ENCODE measurements at regions not wholly inside any gene's neighbourhood (a gene's known extent, or its start where the extent isn't known, plus 50 kb on each side); places are given as distances from the start of the nearest gene placed in this dataset.

GRCh38 chr1:232303222-232303620 lies 326.7 kb downstream of the SIPA1L2 start:
- no peak for DNase-seq

DNA sequence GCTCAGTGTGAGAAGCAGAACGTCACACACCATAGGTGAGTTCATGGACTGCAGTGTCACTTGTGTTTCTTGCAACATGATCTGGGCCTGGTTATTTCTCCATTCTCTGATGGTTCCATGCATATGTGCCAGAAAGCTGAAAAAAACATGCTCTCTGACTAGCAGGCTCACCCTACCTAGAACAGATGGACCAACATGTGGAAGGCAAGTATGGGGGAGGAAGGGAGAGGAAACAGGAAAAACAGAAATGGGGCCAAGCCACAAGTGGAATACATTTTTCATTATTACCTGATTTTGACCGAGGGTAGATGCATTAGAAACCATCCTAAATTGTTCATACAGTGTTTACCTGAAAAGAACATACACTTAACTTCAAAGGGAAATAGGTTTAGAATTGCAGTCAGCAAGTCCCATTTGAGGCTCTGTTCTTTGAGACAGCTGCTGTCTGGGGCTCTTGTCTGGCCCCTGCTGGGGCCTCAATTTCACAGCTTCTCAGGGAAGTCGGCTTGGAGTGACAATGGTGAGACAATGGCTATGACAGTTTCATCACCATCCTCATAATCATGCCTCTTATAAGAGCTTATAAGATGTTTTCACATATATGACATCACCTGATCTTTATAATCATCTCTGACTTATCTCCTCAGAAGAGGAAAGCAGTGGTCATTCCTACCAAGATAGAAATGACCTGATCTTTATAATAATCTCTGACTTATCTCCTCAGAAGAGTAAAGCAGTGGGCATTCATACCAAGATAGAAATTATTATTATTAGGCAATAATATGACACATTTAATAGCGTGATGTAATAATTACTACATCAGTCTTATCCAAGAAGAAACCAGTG lies 327.3 kb downstream of the SIPA1L2 start:
- DNase-seq, result no peak

DNA sequence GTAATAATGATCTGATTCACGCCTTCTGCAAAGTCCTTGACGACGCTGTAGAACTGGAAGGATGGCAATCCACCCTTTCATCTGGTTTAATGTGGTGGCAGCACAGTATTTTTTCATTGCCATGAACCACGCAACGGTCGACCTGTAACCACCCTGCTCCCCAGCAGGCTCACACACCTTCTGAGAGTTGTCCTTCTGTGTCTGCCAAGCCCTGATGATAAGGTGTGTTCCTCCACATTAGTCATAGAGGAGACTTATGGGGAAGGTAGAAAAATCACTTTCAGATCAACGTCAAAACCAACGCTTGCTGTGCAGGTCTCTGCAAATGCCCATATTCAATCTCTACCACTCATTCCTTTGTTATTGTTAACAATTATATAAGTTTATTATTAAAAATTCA lies 328.7 kb downstream of the SIPA1L2 start:
- DNase-seq, result no peak

DNA sequence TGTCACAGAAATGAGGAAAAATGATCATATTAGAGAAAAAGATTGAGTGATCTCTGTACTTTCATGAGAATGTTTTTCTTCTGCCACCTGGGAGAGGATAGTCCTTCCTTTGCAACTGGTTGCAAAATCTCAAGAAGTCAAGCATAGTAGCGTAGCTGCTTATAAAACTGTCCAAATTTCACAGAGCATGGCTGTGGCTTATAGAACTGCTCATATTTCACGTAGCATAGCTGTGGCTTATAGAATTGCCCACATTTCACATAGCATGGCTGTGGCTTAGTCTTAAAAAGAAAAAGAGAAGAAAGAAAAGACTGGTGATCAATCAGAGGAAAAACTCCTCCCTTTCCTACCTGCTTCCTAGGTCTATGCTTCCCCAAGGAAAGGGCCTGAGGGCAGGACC lies 329.5 kb downstream of the SIPA1L2 start:
- DNase-seq, result no peak

- DNase-seq, result no peak
Measured at GRCh38 chr1:232296461-232296860, 333.5 kb downstream of the SIPA1L2 start.

DNA sequence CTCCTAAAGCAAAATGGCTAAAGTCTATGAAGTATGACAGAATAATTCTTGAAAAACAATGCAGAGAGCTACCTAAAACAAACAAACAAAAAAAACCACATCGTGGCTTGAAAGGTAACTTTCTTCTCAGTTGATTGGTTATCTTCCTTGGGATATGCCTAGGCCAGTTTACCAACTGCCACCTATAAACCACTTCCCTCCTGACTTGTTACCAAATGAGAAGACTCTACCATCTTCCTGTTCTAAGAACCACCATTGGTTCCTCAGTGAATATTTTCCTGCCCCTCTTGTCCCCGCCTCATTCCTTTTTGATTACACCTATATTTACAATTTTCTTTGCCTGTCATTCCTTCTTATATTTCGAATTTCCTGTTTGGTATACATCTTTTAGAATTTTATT lies 336.6 kb downstream of the SIPA1L2 start:
- no peak for DNase-seq

GRCh38 chr1:232292818-232293217 lies 337.1 kb downstream of the SIPA1L2 start:
- DNase-seq, result no peak

- no peak for DNase-seq
Measured at GRCh38 chr1:232292239-232292638, 337.7 kb downstream of the SIPA1L2 start.

DNA sequence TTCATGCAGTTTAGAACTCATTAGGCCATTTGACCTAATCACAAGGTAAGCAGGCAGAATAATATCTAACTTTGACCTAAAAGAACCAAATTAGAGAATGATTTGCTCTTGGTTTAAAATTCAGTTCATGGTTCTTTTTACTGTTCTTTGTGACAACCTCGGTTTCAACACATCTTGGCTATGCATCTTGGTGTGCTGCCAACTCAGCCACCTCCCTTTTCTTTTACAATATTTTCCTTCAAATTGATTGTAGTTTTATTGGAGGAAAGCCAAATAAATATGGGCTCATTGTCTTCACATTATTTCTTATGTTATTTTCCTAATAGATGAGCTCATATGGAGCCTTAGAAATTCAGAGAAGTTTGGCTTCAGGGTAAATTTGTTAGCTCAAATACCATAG lies 338.3 kb downstream of the SIPA1L2 start:
- DNase-seq, result no peak

GRCh38 chr1:232291261-232291660 lies 338.7 kb downstream of the SIPA1L2 start:
- DNase-seq, result no peak

DNA sequence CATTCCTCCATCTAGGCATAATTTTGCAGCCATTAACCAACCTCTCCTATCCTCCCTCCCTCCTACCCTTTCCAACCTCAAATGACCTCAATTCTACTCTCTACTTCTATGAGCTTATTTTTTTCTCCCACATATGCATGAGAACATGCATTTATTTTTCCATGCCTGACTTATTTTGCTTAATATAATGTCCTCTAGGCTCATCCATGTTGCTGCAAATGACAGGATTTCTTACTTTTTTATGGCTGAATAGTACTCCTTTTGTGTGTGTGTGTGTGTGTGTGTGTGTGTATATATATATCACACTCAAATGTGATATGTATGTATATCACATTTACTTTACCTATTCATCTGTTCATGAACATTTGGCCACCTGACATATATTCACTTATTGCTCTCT lies 339.4 kb downstream of the SIPA1L2 start:
- no peak for DNase-seq

GRCh38 chr1:232287676-232288569 lies 342.0 kb downstream of the SIPA1L2 start:
- DNase-seq, result no peak

DNA sequence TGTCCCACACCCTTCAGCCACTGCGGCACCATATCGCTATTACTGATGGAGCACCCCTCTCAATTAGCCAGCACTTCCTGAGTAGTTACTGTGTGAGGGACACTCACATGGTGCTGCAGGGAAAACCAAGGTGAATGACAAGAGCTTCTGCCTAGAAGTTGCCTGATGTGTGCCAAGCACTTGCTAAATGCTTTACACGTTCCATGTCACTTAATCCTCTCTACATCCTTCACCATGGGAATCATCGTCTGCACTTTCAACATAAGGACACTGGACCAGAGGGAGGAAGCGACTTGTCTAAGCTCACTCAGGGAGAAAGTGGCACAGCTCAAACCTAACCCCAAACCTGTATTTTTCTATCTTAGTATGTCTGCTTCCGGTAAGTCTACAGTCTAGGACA lies 344.8 kb downstream of the SIPA1L2 start:
- DNase-seq, result no peak

DNA sequence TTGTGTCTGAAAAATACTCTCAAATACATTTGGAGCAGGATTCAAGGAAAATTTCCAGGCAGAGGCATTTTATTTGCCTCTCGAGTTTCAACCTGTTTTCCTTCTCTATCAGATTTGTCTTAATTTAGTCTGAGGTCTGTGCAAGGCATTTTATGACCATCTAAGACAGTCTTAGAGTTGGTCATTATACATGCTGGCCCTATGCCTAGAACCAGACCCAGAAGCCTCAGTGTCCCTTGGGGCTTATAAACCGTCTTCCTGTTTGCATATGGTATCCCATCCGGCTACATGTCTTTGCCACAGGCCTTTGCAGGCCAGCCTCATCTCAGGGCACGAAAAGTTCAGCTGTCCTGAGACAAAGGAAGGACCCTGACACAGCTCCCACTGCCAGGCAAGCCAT lies 346.1 kb downstream of the SIPA1L2 start:
- no peak for DNase-seq

- DNase-seq, result no peak
Measured at GRCh38 chr1:232282498-232282897, 347.4 kb downstream of the SIPA1L2 start.

DNA sequence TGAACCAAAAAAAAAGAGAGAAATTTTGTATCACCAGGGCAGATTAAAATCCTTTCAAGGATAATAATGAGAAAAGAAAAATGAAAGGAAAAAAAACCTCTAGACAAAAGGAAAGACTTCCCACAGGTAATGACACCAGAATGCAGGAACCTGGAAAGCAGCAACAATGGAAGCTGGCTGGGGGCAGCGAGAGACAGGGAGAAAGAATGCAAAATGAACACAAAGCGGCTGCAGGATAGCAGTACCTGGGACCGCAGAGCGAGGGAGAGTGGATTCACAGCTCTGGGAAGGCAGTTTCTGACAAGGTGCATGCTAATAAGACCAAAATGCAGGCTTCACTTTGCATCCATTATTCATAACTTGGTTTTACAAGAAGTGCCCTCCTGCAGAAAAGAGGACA lies 349.0 kb downstream of the SIPA1L2 start:
- DNase-seq, result no peak

GRCh38 chr1:232279909-232280400 lies 350.0 kb downstream of the SIPA1L2 start:
- no peak for DNase-seq

GRCh38 chr1:232278925-232279324 lies 351.0 kb downstream of the SIPA1L2 start:
- no peak for DNase-seq

- DNase-seq, result no peak
Measured at GRCh38 chr1:232276651-232277050, 353.3 kb downstream of the SIPA1L2 start.

DNA sequence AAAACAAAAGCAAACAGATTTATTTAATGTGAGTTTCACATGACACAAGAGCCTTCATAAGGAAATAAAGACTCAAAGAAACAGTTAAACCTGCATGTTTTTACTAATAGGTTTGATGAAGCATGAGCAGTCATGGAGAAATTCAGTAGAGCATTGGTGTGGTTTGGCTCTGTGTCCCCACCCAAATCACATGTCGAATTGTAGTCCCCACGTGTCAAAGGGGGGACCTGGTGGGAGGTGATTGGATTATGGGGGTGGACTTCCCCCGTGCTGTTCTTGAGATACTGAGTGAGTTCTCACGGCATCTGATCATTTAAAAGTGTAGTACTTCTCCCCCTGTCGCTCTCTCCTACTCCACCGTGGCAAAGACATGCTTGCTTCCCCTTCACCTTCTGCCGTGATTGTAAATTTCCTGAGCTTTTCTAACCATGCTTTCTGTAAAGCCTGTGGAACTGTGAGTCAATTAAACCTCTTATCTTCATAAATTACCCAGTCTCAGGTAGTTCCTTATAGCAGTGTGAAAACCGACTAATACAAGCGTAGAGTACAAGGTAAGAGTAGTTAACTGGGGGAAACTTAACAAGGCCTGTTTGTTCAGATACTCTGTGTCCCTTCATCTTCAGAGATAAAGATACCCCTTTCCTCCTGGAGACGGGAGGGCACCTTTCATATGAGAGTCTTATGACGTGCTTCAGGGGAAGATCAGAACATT lies 354.8 kb downstream of the SIPA1L2 start:
- DNase-seq, result no peak

DNA sequence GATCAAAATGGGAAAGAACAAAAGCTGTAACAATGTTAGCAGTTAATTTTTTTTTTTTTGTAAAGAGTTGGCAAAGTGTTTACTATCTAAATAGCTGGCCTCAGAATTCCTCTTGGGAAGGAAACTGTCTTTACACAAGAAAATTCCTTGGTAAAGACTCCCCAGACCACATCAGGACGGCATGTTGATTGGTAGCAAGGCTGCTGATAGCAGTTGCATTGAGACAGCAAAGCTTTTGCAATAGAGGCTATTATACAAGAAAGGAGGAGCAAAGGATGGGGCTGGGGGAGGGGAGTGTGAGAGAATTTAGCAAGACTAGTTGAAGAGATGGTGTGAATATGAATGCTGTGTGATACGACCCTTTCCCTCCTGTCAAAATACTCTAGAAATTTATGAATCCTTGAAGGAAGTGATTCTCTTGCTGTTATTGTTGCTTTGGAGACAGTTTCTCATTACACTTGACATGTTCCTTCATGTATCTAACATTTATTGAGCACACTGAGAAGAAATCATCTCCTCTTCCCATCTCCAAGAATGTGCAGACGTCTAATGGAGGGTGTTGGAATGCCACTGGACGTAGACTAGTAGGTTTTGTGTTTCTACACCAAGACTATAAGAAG lies 355.6 kb downstream of the SIPA1L2 start:
- no peak for DNase-seq

- DNase-seq, result no peak
Measured at GRCh38 chr1:232273011-232273410, 356.9 kb downstream of the SIPA1L2 start.

All from CD4-positive, alpha-beta T cell treated with Interleukin-4 for 1 hour (primary cell).